G401 (cell line): ENCODE measurements at regions not wholly inside any gene's neighbourhood (a gene's known extent, or its start where the extent isn't known, plus 50 kb on each side); places are given as distances from the start of the nearest gene placed in this dataset.

Experiments used
- DNase-seq: peaks from one replicate; pipeline ENCODE4 v3.0.0-alpha.2; 2015; ENCODE audit warnings: low spot score
- in situ Hi-C: cut with HindIII; loops from 2 replicates; pipeline ENCODE4 v1.10.0; 2016; ENCODE audit warnings: low sequenced_read_pairs, mixed read lengths

DNA sequence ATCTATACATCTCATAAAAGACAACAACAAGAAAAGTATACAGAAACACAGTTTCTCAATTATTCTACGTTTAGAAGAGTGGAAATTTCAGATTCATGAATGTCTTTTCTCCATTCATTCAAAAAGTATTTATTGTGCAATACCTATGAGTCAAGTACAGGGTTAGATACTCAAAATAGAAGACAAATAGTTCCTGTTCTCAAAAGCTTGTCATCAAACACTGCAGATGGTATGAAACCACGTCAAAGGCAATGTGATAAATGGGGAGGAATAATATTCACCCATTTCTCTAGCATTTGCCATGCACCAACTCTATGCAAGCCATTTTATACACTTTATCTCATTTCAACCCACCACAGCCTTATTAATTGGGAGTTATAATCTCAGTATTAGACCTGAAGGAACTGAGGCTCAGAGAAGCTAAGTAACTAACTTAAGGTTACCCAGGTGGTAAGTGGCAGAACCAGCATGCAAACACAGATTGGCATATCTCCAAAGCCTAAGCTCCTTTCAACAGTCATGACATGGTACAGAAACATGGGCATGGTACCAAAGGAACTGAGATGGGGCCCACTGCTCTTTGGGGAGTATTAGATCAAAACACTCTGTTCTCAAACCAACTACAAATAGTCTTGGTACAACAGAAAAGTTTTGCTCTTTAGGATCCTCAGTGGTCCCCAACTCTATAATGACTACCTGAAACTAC lies 67.2 kb upstream of the NPAS2 start:
- DNase-seq, result no peak
- in situ Hi-C loops, result no loop called here

DNA sequence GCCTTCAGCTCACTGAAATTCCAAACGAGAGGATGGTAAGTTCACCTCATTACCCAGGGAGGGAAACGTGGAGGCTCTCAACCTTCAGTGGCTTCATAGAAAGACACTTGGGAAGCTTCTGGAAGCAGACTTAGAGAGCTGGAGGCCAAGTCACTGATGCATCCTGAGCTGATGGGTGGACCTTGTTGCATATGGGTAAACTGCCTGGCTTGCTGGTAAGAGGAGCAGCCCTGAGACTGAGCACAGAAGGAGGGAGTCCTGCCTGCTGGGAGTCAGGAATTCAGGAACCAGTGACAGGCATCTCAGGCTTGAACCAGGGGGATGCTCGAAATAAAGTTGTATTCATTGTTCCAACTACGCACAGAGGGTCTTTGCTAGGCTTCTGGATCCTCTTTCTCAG lies 66.5 kb upstream of the NPAS2 start:
- in situ Hi-C loops, result no loop called here
- no peak for DNase-seq

DNA sequence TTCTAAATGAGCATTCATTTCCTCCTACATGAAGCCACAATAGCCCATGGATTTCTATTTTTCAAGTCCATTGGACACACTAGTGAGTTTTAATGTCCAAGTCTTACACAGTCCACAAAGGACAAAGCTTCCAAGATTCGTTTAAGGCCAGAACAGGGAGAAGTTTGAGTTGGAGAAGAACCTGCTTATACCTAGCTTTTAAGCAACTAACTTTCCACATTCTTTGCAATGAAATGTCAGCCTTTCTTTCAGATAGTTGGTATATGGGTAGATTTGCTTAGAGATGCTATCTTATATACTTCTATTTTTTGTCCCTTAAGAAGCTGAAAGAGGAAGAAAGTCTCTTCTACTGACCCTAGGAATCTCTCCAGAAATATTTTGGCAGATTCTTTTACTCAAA lies 66.1 kb upstream of the NPAS2 start:
- DNase-seq, result no peak
- in situ Hi-C loops, result no loop called here

DNA sequence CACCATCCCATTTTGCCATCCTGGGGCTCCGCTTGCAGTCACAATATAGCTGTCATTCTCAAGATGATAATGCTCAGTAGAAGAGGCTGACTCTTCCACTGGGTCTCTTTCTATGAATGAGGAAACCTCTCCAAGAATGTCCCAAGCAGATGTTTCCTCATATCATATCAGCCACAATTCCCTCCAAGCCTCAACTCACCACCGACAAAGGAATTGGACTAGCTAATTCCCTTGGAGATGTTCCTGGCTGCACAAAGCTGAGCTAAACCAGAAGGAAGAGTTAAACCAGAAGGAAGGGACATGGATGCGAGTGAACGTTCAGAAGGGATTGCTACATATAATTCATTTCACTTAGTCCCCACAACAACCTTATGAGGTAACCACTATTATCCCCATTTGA lies 65.0 kb upstream of the NPAS2 start:
- in situ Hi-C loops, result no loop called here
- DNase-seq, result no peak

DNA sequence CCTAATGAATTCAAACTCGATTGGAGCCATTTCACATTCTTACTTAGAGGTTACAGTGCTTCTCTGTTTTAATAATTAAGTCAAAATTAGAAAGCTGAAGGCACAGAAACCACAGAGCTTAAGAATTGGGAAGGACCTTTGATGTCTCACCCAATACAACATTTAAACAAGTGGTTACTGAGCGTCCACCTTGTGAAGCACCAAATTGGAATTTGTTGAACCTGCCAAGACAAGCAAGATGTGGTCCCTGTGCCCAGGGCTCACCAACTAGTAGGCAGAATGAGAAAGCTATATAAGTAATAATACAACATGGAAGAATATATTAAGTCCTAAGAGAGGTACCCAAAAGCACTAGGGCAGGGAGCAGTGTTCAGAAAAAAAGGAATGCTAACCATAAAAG lies 64.5 kb upstream of the NPAS2 start:
- in situ Hi-C loops, result no loop called here
- no peak for DNase-seq

DNA sequence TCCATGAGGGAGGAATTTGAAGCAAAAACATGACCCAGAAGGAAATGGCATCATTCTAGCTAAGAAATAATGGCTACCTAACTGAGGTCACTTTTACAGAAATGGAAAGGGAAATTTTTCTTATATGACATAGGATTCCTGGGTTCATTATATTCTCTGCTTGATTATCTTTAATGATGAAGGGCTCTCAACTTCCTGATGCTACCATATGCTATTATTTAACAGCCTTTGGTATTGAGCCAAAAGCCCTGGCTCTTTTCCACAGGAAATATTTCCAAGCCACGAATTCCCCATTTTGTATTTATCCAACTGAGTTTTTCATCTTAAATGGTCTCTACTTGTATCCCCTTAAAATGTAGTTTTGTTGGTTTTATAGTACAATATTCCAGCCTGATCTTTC lies 63.2 kb upstream of the NPAS2 start:
- in situ Hi-C loops, result no loop called here
- no peak for DNase-seq

DNA sequence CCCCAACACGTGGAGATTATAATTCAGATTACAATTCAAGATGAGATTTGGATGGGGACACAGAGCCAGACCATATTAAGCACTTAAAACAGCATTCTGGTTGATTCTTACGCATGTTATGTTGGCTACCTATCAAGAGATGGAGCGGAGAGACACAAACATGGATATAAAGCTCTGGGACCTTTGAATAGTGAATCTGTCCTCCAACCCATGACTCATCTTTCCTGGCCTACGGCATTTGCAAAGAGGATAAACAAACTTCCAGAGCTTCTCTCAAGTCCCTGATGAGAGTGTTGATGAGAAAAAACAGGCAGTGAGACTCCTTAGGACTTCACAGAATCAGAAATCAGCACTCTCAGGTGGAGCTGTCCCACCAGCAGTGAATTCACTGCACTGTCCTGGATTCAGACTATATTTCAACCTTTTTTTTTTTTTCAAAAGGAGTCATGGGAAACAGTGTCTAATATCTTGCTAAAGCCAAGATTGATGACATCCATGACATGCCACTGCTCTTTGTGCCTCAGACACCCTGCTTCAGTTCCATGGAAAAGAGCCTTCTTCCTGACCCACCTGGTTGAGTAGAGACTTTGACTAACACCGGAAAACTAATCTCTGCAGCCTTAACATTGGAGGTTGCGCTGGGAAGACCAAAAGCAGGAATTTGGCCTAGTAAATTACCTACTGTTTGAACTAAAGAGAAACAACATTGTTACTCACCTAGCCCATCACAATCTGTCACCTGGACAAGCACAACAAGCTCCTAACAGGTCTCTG lies 62.1 kb upstream of the NPAS2 start:
- in situ Hi-C loops, result no loop called here
- no peak for DNase-seq

DNA sequence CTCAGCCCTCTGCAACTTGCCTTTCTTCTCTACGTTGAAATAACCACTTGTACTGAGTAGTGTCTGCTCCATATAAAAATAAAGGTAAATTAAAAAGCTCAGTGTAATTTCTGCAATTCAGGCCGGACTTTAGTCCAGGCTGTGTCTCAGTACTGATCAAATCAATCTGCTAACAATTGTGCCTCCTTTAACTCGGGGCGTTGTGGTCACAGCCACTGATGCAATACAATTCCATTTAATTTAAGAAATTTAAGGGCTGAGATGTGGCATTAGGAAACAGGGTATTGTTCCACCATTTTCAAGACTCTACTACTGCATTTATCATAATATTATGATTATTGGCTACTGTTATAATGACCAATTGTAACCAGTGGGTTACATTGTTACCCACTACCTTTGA lies 60.0 kb upstream of the NPAS2 start:
- in situ Hi-C loops, result no loop called here
- no peak for DNase-seq

DNA sequence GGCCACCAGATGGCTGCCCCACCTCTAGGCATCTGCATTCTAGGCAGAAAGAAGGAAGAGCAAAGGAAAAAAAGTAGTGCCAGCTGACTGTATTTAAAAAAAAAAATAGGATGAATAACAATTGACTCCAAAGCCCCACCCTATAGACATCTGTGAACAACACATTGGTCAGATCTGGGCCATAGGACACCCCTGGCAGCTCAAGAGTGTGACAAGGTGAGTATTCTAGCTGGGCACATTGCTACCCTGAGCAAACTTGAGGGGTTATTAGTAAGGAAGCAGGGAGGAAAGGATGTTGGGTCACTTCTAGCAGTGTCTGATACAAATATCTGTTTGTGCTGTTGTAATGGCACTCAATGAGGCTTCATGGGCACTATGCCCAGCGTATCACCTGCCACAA lies 58.6 kb upstream of the NPAS2 start:
- in situ Hi-C loops, result no loop called here
- DNase-seq, result no peak

DNA sequence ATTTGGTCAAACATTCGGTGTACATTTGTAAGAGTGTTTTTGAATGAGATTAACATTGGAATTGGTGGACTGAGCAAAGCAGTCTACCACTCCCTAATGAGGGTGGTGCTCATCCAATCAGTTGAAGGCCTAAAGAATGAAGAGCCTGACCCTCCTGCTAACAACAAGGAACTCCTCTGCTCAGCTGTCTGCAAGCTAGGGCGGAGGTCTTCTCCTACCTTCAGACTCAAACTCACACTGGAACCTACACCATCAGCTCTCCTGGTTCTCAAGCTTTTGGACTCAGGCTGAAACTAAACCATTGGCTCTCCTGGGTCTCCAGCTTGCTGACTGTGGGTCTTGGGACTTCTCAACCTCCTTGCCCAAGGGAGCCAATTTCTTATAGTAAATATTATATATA lies 55.5 kb upstream of the NPAS2 start:
- in situ Hi-C loops, result no loop called here
- DNase-seq, result no peak

DNA sequence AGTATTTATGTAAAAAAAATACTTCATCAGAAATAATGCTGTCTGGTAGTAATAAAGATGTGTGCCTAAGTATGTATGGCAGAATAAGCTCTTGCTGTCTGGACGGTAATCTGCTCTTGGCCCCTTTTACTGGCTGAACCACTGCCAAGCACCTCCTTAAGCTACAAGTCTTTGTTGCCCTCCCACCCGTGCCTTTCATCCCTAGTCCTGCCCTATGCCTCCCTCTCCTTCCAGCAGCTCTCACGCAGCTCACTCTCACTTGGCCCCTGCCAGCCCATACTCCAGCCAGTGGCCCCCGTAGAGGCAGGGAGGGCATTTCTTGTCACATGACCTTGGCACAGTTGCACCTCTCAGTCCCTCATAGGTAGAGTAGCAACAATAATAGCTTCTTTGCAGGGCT lies 54.5 kb upstream of the NPAS2 start:
- in situ Hi-C loops, result no loop called here

DNA sequence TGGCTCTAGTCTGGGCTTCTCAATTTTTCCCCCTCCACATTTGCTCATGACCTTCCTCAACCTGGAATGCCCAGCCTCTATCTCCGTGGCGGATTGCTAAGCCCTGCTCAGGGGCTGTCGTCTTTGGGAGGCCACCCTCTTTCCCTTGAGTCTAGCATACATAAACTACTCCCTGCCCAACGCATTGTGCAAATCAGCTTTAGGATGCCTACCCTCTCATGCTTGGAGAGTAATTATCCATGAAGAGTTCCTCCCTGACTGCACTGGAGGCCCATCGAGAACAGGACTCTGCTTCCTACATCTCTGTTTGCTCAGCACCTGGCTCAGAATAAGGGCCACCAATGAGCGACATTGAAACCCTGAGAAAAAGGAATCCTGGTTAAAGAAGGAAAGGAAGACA lies 53.7 kb upstream of the NPAS2 start:
- DNase-seq, result no peak
- in situ Hi-C loops, result no loop called here

More for the DNA sequence above, 54.5 kb upstream of the NPAS2 start:
- no peak for DNase-seq

DNA sequence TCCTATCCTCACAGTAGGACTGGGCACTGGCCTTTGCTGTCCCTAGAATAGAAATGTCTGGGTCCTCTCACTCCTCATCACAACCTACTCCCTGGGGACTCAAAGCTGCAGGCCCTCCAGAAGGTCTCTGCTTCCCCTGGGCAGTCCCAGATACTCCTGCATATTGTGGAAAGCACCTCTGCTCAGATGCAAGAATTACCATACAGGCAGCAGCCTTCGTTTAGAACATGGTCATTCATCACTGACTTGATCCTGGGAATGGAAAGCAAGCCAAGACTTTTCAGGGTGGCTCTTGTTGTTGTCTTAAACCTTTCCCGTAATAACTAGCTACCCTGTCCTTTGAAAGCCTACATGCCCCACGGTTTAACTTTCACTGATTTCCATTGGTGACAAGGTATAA lies 53.1 kb upstream of the NPAS2 start:
- in situ Hi-C loops, result no loop called here
- no peak for DNase-seq

DNA sequence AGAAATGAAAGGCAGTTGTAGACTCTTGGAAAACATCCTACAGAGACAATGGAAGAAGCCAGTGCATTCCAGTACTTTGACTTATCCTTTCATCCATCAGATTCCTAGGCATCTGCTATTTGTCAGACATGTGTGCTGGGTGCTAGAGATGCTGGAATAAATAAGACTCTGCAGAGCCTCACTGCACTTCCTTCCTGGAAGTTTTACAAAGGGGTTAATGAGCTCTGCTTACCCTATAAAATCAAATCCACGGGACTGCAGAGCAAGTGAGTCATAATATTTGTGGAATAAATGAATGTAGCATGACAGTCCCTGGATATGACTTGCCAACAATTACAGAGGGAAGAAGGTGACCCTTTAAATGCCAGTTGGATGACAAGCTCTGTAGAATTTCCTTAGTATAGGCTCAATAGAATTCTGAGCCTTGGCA lies 52.7 kb upstream of the NPAS2 start:
- DNase-seq, result no peak
- in situ Hi-C loops, result no loop called here

DNA sequence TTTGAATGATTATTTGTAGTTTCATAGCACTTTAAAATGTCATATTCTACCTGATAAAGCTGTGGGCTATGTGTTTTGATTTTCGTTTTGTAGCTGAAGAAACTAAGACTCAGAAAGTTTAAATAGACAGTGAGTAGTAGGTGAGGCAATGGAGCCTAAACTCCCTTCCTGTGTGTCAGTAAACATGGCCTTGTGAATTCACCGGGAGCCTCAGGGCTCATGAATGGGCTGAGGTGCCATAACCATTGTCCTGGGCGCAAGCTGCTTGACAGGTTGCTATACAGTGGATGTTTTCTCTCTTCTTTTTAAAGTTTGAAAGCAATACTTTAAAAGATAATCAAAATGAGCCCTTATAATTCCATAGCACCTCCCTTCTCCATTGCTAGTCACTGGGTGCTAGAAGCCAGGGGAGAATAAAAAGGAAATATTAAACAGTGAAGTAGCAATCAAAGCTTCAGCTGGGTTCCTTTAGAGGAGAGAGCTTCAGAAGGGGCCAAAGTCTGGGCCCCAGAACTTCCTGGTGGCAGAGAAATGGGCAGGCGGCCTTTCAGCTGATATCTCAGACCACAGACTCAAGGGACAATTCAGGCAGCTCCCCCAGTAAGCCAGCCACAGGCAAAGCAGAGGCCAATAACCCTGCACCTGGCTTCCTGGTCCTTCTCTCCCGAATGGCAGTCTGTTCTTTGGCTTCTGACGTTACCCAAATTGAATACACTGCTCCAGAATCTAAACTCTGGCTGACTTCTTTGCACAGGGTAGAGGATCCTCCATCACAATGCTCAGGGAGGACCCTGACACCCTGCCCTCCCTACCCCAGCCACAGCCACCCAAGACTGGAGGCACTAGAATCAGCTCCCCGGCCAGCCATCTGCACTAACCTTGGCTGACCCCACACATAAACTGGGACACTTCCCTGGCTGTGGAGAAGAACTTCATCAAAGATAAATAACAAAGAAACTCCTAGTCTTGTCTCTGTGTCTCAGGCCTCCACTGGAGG lies 51.8 kb upstream of the NPAS2 start:
- in situ Hi-C loops, result no loop called here
- DNase-seq, result no peak
